Sigmoid colon (tissue), 6 donors: ENCODE measurements at regions not wholly inside any gene's neighbourhood (a gene's known extent, or its start where the extent isn't known, plus 50 kb on each side); places are given as distances from the start of the nearest gene placed in this dataset.

Experiments used
- DNase-seq: peaks from one replicate; pipeline ENCODE4 v3.0.0-alpha.2; 2019
- H3K27ac ChIP-seq, 4 donors: fragments of 200-600 bp; sonication (generic); one replicate each; pipeline ENCODE4 v1.5.1; 2016 to 2019; ENCODE audit warnings: mild to moderate bottlenecking in 1 of 4
- H3K27me3 ChIP-seq, 3 donors: fragments of 200-600 bp; sonication (generic); one replicate each; pipeline ENCODE4 v1.5.1; 2019; ENCODE audit warnings: mild to moderate bottlenecking in 1 of 3
- H3K36me3 ChIP-seq, 4 donors: fragments of 200-600 bp; sonication (generic); one replicate each; pipeline ENCODE4 v1.5.1; 2016 to 2019
- H3K4me1 ChIP-seq, 4 donors: fragments of 200-600 bp; sonication (generic); one replicate each; pipeline ENCODE4 v1.5.1; 2017 to 2019
- H3K4me3 ChIP-seq, 4 donors: fragments of 200-600 bp; sonication (generic); one replicate each; pipeline ENCODE4 v1.5.1; 2017 to 2019; ENCODE audit warnings: mild to moderate bottlenecking in 2 of 4, moderate library complexity in 1 of 4
- H3K9me3 ChIP-seq, 4 donors: fragments of 200-600 bp in 3 of 4; sonication (generic) in 3 of 4; one replicate each; pipeline versions ENCODE4 v1.5.1 to v1.6.1; 2013 to 2019
- CTCF ChIP-seq, 4 experiments: fragments of 450-650 bp in 3 of 4; fragments of 200-600 bp in 1 of 4; IDR thresholded peaks; one replicate each; pipeline ENCODE4 v1.5.1; 2016 to 2019; ENCODE audit warnings: antibody characterized with exemption in 4 of 4, mild to moderate bottlenecking in 3 of 4, moderate library complexity in 2 of 4
- EP300 ChIP-seq, 4 donors: sonication (generic); formaldehyde crosslinking; IDR thresholded peaks; one replicate each; pipeline ENCODE4 v1.6.1; 2017; ENCODE audit warnings: antibody characterized with exemption in 4 of 4
- POLR2A ChIP-seq, 2 donors: fragments of 450-650 bp; IDR thresholded peaks; one replicate each; pipeline ENCODE4 v1.6.1; 2016; ENCODE audit warnings: antibody characterized with exemption in 2 of 2, mild to moderate bottlenecking in 2 of 2, moderate library complexity in 2 of 2
- POLR2AphosphoS5 ChIP-seq, 4 donors: sonication (generic); formaldehyde crosslinking; IDR thresholded peaks; one replicate each; pipeline ENCODE4 v1.6.1; 2017; ENCODE audit warnings: antibody characterized with exemption in 4 of 4
- WGBS, 2 donors: extraction: QIAGEN DNeasy Blood & Tissue Kit; methylation state at CpG; one replicate each; pipeline ENCODE4 v1.1.7; 2013; 5-methylcytosine and 5-hydroxymethylcytosine counted together
- intact Hi-C: fragments of 100-400 bp; cut with DNase I; formaldehyde crosslinking; loops from one replicate; pipeline ENCODE4 v1.15.1; 2023
- donor health status: healthy with polysubstance abuse.
- donor health status: healthy.

GRCh38 chr2:22756276-22757043, 628.5 kb upstream of the KLHL29 start:
- H3K4me3 ChIP-seq = no peak overlapping the region
- intact Hi-C loops = no loop called here
- no peaks in the 10 kb centered on the region for H3K9me3 ChIP-seq
- no peak for DNase-seq
- H3K36me3 ChIP-seq = no peaks in the 10 kb centered on the region
- H3K27me3 ChIP-seq = no peaks in the 10 kb centered on the region
- TF ChIP-seq POLR2AphosphoS5 (IDR thresholded peaks at IDR 0.05) = no peak
- TF ChIP-seq POLR2A (IDR thresholded peaks at IDR 0.05) = no peak
- no peak for TF ChIP-seq EP300 (IDR thresholded peaks at IDR 0.05)
- no peak for TF ChIP-seq CTCF (IDR thresholded peaks at IDR 0.05)
- H3K4me1 ChIP-seq = no peaks in the 10 kb centered on the region
- WGBS, 2 donors = 84 to 87% methylated on average over 9 of the region's 9 CpGs
- no peak overlapping the region for H3K27ac ChIP-seq

GRCh38 chr2:22769497-22769896, 615.5 kb upstream of the KLHL29 start:
- Histone ChIP-seq H3K36me3 (no peaks in the 10 kb centered on the region), H3K4me1 (no peaks in the 10 kb centered on the region), H3K27me3 (no peaks in the 10 kb centered on the region), H3K9me3 (peaks cover 0 to 2% (median 0%) of the 10 kb centered on the region in 4 donors), H3K27ac (no peak overlapping the region), H3K4me3 (no peak overlapping the region)
- intact Hi-C loops = no loop called here
- DNase-seq = no peak
- WGBS, 2 donors = 39 to 71% methylated on average over 3 of the region's 3 CpGs
- TF ChIP-seq CTCF (IDR thresholded peaks at IDR 0.05) = no peak
- TF ChIP-seq EP300 (IDR thresholded peaks at IDR 0.05) = no peak
- TF ChIP-seq POLR2A (IDR thresholded peaks at IDR 0.05) = no peak
- TF ChIP-seq POLR2AphosphoS5 (IDR thresholded peaks at IDR 0.05) = no peak

GRCh38 chr2:22784566-22784965, 600.4 kb upstream of the KLHL29 start:
- Histone ChIP-seq H3K27ac (no peak overlapping the region), H3K4me1 (no peaks in the 10 kb centered on the region), H3K9me3 (peaks cover 0 to 3% (median 0%) of the 10 kb centered on the region in 4 donors), H3K27me3 (no peaks in the 10 kb centered on the region), H3K4me3 (no peak overlapping the region), H3K36me3 (no peaks in the 10 kb centered on the region)
- WGBS, 2 donors = 82 to 84% methylated on average over 5 of the region's 5 CpGs
- TF ChIP-seq POLR2A (IDR thresholded peaks at IDR 0.05) (no peak), EP300 (IDR thresholded peaks at IDR 0.05) (no peak), CTCF (IDR thresholded peaks at IDR 0.05) (no peak), POLR2AphosphoS5 (IDR thresholded peaks at IDR 0.05) (no peak)
- DNase-seq = no peak
- intact Hi-C loops = no loop called here

GRCh38 chr2:22786817-22787216, 598.2 kb upstream of the KLHL29 start:
- intact Hi-C loops = no loop called here
- H3K4me1 ChIP-seq = no peaks in the 10 kb centered on the region
- TF ChIP-seq POLR2A (IDR thresholded peaks at IDR 0.05) (no peak), EP300 (IDR thresholded peaks at IDR 0.05) (no peak)
- H3K27ac ChIP-seq = no peak overlapping the region
- no peak overlapping the region for H3K4me3 ChIP-seq
- 91 to 92% methylated on average over 2 of the region's 2 CpGs for WGBS, 2 donors
- H3K27me3 ChIP-seq = no peaks in the 10 kb centered on the region
- no peaks in the 10 kb centered on the region for H3K36me3 ChIP-seq
- no peak for DNase-seq
- peaks cover 0 to 3% (median 0%) of the 10 kb centered on the region in 4 donors for H3K9me3 ChIP-seq

GRCh38 chr2:22787745-22788144, 597.2 kb upstream of the KLHL29 start:
- no peaks in the 10 kb centered on the region for H3K27me3 ChIP-seq
- DNase-seq = no peak
- 63 to 69% methylated on average over 1 of the region's 1 CpG for WGBS, 2 donors
- no peak for TF ChIP-seq POLR2A (IDR thresholded peaks at IDR 0.05)
- TF ChIP-seq EP300 (IDR thresholded peaks at IDR 0.05) = no peak
- no peak for TF ChIP-seq POLR2AphosphoS5 (IDR thresholded peaks at IDR 0.05)
- no peak for TF ChIP-seq CTCF (IDR thresholded peaks at IDR 0.05)
- intact Hi-C loops = no loop called here
- H3K9me3 ChIP-seq = peaks cover 0 to 3% (median 0%) of the 10 kb centered on the region in 4 donors
- H3K36me3 ChIP-seq = no peaks in the 10 kb centered on the region
- H3K4me1 ChIP-seq = no peaks in the 10 kb centered on the region
- no peak overlapping the region for H3K27ac ChIP-seq
- H3K4me3 ChIP-seq = no peak overlapping the region
